AG09309 (cell line): ENCODE measurements at regions not wholly inside any gene's neighbourhood (a gene's known extent, or its start where the extent isn't known, plus 50 kb on each side); places are given as distances from the start of the nearest gene placed in this dataset.

Source experiments
- DNase-seq: peaks from one replicate; pipeline ENCODE4 v3.0.0-alpha.2; 2010; ENCODE audit warnings: low read depth
- H3K4me3 ChIP-seq: 2 replicates; pipeline ENCODE4 v1.5.1; 2011; ENCODE audit warnings: mild to moderate bottlenecking, low read depth, low read length, moderate library complexity; ENCODE audit not compliant: control insufficient read depth
- TF ChIP-seq, protein P1 (sequence below): IDR thresholded peaks from 2 replicates; pipeline ENCODE4 v1.5.1; 2011; ENCODE audit warnings: mild to moderate bottlenecking, low read depth, low read length, inconsistent platforms; ENCODE audit not compliant: insufficient read depth, control insufficient read depth; ENCODE audit errors: missing control alignments

DNA sequence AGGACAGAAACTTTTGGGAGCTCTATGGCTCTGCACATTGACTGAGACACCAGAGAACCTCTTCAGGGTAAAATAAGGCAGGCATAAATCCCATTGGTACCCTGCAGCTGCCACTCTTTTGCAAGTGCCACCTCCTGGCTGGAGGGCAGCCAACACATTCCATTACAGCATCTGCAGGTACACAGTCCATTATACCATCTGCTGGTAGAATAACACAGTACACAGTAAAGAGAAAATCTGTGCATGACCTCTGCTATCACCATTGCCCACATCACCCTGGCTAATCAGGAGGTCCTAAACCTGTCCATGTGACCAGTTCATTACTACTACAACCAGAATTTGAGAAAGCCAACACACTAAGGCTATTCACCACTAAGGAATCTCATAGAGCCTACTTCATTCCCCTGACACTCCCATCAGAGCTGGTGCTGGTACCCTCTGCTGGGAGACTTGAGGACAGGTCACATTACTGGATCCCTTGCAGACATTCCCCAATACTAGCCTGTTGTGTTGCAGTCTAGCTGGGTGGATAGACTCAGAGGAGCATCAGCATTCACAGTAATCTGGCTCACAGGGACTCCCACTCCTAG, 176.2 kb upstream of the TACR3 start:
- H3K4me3 ChIP-seq, result no peak overlapping the region
- DNase-seq, result no peak
- TF ChIP-seq, protein P1, sequence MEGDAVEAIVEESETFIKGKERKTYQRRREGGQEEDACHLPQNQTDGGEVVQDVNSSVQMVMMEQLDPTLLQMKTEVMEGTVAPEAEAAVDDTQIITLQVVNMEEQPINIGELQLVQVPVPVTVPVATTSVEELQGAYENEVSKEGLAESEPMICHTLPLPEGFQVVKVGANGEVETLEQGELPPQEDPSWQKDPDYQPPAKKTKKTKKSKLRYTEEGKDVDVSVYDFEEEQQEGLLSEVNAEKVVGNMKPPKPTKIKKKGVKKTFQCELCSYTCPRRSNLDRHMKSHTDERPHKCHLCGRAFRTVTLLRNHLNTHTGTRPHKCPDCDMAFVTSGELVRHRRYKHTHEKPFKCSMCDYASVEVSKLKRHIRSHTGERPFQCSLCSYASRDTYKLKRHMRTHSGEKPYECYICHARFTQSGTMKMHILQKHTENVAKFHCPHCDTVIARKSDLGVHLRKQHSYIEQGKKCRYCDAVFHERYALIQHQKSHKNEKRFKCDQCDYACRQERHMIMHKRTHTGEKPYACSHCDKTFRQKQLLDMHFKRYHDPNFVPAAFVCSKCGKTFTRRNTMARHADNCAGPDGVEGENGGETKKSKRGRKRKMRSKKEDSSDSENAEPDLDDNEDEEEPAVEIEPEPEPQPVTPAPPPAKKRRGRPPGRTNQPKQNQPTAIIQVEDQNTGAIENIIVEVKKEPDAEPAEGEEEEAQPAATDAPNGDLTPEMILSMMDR, result no peak

DNA sequence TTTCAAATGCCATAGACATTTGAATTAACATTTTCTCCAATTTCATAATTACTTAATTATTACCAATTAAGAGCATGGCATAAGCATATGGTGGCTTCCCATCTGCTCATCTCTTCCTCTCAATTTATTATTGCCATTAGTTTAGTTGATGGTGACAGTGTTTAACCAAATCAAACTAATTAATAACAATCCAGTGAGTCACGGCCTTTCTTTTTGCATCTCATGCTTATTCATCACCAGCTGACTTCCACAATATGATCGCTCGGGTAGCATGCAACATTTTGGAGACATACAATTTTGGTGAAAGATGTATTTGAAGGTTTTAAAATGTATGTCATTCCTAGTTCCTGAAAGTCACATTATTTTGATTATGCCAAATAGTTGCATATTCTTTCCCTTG, 172.8 kb upstream of the TACR3 start:
- H3K4me3 ChIP-seq, result no peak overlapping the region
- DNase-seq, result no peak
- TF ChIP-seq, protein P1, result no peak

DNA sequence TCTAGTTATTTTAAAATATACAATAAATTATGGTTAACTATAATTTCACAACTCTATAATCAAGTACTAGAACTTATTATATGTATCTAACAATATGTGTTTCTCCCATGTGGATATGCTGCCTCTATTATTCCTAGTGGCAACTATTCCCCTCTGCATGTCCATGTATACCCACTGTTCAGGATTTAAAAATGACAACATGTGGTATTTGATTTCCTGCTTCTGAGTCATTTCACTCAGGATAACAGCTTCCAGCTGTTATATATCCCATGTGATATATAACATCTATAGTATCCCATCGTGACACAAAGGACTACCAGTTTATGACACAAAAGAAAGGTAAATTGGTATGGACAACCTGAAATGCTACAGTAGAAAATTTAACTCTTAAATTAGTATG, 167.4 kb upstream of the TACR3 start:
- no peak overlapping the region for H3K4me3 ChIP-seq
- TF ChIP-seq, protein P1, result no peak
- DNase-seq, result no peak

DNA sequence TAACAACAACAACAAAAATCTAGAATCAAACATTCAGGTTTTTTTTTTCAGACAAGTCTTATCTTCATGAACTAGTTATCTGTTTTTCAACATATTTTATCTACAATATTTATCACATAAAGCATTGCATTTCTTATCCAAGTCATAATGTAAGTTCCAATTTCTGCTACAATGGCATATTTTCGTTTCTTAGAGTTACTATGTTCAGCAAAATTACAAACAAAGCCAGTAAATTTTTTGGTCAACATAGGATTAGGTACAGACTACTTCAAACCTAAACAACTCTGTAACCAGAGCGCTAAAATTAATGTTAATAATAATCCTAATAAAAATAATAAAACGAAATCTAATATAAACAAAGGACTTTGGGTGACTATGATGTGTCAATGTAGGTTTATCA, 165.4 kb upstream of the TACR3 start:
- DNase-seq, result no peak
- TF ChIP-seq, protein P1, result no peak
- H3K4me3 ChIP-seq, result no peak overlapping the region

DNA sequence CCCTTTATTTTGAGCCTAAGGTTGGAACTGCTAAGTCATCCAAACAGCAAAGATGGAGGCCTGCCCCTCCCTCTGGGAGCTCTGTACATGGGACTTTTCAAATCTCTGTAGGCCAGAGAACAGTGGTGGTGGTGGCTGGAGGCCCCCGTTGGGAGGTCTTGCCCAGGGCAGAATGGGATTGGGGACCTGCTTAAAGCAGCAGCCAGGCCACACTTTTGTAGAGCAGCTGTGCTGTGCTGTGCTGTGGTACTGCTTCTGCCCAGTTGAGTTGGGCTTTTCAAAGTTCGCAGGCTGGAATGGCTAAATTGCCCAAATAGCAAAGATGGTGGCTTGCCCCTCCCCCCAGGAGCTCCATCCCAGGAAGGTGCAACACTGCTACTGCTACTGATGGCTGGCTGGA, 147.5 kb upstream of the TACR3 start:
- DNase-seq, result no peak
- TF ChIP-seq, protein P1, result no peak
- no peak overlapping the region for H3K4me3 ChIP-seq

DNA sequence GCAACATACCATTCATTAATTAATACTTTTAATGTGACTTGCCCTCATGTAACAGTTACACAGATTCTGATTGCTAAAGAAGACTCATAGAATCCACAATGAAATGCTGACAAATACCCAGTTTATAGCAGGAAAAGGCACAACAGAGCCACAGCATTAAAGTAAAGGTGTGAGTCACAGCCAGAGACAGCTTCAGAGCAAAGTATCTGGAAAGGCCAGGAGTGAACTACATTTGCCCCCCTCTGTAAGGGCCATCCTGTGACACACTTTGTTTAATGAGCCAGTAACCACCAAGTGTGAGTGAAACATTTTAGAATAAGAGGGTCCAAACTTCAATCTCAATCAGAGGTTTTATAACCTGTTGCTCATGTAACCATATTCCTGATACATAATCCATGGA, 133.8 kb upstream of the TACR3 start:
- DNase-seq, result no peak
- TF ChIP-seq, protein P1, result no peak
- H3K4me3 ChIP-seq, result no peak overlapping the region

DNA sequence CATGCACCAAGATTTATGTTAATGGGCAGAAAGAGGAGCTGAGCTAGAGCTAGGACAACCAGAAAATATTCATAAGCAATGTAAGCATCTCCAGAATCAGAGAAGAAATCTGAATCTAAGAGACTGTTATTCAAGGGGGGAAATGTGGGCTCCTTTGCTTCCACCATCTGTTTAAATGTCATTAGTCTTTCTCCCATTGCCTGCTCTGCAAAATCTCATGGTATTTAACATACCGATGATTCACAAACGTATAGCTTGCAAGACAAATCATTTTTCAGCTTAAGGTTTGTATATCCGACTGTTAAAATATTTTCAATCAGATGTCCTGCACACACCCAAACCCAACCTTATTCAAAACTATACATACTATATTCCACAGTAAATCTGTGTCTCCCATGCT, 133.4 kb upstream of the TACR3 start:
- H3K4me3 ChIP-seq, result no peak overlapping the region
- TF ChIP-seq, protein P1, result no peak
- DNase-seq, result no peak
